ENCODE measurements at regions not wholly inside any gene's neighbourhood (a gene's known extent, or its start where the extent isn't known, plus 50 kb on each side); places are given as distances from the start of the nearest gene placed in this dataset.

DNA sequence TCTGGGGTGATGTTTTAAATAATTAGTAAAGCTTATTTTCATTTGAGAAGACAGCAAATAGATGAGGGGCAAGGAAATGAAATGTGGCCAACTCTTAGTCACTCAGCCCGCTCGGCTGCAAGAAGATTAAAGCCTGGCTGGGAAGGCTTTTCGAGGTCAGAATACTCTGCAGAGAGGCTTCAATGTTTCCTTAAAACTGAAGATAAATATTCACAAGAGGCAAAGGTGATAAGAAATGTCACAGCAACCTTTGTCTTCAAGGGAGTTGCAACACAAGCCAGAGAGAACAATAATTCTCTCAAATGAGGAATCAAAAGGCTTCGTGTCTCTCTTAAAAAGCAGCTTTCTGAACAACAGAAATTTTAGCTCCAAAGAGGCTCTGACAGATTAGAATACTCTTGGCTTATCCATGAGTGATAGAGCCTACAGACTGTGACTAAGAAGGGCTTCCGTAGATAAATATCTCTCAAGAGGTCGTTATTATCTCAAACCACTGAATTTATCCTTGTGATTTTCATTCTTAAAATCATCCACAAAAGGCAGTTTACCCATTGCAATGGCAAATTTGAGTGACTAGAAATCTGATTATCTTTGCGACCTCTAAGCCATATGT is 92.5 kb downstream of the KLF6 start:
- intact Hi-C loops (cut with micrococcal nuclease) = no loop called here

DNA sequence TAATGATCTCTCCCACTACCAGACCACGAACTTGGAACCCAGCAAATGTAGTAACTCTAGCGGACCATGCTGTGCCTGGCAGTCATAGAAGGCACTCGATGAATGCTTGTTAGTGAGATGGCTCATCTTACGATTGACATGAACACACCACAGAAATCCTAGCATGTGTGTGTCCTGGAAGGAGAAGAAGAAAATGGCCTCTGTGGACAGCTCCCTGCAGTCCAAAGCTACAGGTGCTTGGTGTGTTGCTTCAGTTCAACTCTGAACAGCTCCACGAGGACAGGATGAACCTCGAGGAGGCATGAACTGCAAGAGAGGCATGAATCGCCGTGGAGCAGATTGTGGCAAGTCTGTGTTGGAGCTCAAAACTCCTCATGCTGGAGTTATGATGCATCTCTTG is 93.5 kb downstream of the KLF6 start:
- intact Hi-C loops (cut with micrococcal nuclease) = no loop called here

DNA sequence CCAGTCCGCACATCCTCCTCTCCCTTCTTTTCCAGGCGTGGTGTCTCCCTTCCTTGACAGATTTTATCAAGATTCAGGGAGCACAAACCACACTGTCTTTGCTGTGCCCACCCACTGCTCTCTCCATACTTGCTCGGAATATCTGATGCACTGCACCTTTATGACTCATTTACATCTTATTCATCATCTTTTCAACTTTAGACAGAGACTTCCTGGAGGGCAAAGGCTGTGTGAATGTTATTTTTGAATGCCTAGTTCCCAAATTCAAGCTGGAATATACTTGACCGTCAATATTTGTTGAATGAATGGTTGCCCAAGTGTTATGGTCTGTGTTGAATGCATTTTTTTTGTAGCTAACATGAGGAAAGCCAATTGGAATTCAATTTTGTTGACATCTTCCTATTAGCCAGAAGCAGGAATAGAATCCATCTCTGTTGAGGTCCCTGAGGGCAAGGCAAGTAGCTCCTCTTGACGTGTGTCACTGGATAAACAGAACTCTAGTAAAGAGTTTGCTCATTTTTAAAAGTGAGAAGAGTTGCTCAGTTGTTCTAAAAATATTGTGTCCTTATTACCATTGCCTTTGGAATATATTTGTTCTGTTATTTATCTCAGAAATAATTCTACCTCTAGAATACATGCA is 95.0 kb downstream of the KLF6 start:
- intact Hi-C loops (cut with micrococcal nuclease) = no loop called here

- intact Hi-C loops (cut with micrococcal nuclease) = no loop called here
Measured at GRCh38 chr10:3687510-3688081, 97.4 kb downstream of the KLF6 start.

DNA sequence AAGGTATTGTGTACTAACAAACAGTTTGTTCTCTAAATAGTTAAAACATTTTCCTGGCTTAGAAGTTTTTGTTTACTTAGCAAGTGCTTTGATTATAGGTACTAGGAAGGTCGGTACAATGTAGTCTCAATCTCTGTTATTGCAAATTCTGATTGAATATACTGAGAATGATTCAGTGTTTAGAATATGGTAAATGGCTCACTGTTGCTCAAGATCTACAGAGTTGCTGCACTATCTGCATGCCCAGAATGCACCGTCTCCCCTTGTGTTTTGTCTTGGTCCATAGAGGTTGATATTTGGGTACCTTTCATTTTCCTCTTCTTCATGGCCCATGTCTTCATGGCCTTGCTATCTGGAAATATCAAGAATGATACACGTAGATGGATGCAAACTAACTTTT is 99.6 kb downstream of the KLF6 start:
- intact Hi-C loops (cut with micrococcal nuclease) = no loop called here

DNA sequence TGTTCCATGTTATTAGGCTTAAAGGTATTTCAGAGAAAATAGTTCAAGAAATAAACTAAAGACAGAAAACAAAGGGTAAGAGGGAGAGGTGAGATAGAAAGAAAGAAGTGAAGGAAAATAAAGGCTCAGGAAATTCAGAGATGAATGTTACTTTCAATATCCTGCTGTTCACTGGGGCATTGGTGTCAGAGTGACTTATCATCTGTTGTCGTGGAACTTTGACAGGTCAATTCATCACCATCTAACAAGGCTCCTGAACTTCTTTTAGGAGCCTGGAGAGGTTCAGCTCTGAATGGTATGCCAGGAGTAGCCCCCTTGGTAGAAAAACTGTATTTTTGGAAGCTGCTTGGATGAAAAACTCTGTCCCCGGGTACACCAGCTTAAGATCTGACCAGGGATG is 100.1 kb downstream of the KLF6 start:
- intact Hi-C loops (cut with micrococcal nuclease) = no loop called here

- intact Hi-C loops (cut with micrococcal nuclease) = no loop called here
Measured at GRCh38 chr10:3683560-3683959, 101.4 kb downstream of the KLF6 start.

- intact Hi-C loops (cut with micrococcal nuclease) = no loop called here
Measured at GRCh38 chr10:3682745-3683144, 102.3 kb downstream of the KLF6 start.

- intact Hi-C loops (cut with micrococcal nuclease) = no loop called here
Measured at GRCh38 chr10:3681642-3682554, 103.1 kb downstream of the KLF6 start.

GRCh38 chr10:3679950-3680629 is 104.9 kb downstream of the KLF6 start:
- intact Hi-C loops (cut with micrococcal nuclease) = no loop called here

DNA sequence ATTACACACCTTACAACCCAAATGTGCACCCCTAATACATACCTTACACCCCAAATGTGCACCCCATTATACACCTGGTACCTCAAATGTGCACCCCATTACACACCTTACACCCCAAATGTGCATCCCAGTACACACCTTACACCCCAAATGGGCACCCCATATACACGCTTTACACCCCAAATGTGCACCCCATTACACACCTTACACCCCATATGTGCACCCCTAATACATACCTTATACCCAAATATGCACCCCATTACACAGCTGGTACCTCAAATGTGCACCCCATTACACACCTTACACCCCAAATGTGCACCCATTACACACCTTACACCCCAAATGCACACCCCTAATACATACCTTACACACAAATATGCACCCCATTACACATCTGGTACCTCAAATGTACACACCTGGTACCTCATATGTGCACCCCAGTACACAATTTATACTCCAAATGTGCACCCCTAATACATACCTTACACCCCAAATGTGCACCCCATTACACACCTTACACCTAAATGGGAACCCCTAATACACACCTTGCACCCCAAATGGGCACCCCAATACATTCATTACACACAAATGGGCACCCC is 106.3 kb downstream of the KLF6 start:
- intact Hi-C loops (cut with micrococcal nuclease) = no loop called here

GRCh38 chr10:3676564-3676963 is 108.4 kb downstream of the KLF6 start:
- intact Hi-C loops (cut with micrococcal nuclease) = no loop called here

DNA sequence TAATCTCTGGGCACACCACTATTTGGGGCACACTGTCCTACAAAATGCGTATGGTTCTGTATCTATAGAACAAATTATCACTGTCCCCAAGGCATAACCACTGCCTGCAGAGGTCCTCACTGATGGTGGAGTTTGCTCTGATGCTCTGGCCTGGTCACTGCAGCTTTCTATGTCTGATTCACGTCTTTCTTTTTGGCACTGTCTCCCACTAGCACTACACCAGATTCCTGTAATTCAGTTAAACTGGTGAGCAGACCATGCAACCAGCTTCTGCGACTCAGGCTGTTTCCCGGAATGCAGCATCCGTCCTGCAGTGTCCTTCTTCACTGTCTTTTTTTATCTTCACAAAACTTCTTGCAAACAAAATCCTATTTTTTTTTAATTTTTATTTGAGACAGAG is 112.8 kb downstream of the KLF6 start:
- intact Hi-C loops (cut with micrococcal nuclease) = no loop called here

GRCh38 chr10:3671386-3671955 is 113.5 kb downstream of the KLF6 start:
- intact Hi-C loops (cut with micrococcal nuclease) = no loop called here

GRCh38 chr10:3668966-3669330 is 116.1 kb downstream of the KLF6 start:
- intact Hi-C loops (cut with micrococcal nuclease) = loop anchor here (5.0 kb wide), 1 partner anchor 88 kb away; no protein-coding TSS in a partner anchor

- intact Hi-C loops (cut with micrococcal nuclease) = loop anchor here (5.0 kb wide), 1 partner anchor 89 kb away; no protein-coding TSS in a partner anchor
Measured at GRCh38 chr10:3668276-3668965, 116.6 kb downstream of the KLF6 start.

- intact Hi-C loops (cut with micrococcal nuclease) = loop anchor here (5.0 kb wide), 1 partner anchor 91 kb away; no protein-coding TSS in a partner anchor
Measured at GRCh38 chr10:3666525-3667302, 118.3 kb downstream of the KLF6 start.

- intact Hi-C loops (cut with micrococcal nuclease) = loop anchor here (5.0 kb wide), 1 partner anchor 92 kb away; no protein-coding TSS in a partner anchor
Measured at GRCh38 chr10:3665316-3665908, 119.6 kb downstream of the KLF6 start.

GRCh38 chr10:3662775-3663174 is 122.2 kb downstream of the KLF6 start:
- intact Hi-C loops (cut with micrococcal nuclease) = no loop called here

Data from T-helper 2 cell treated with Interferon-gamma antibody and Interleukin-4, amounts not matched to agents 100 ng/mL and 5 ng/mL, for 36 hours (primary cell).